ENCODE measurements at regions not wholly inside any gene's neighbourhood (a gene's known extent, or its start where the extent isn't known, plus 50 kb on each side); places are given as distances from the start of the nearest gene placed in this dataset.
A peak's percentile ranks its signal among the peaks of the same experiment; 100 is the strongest.

DNA sequence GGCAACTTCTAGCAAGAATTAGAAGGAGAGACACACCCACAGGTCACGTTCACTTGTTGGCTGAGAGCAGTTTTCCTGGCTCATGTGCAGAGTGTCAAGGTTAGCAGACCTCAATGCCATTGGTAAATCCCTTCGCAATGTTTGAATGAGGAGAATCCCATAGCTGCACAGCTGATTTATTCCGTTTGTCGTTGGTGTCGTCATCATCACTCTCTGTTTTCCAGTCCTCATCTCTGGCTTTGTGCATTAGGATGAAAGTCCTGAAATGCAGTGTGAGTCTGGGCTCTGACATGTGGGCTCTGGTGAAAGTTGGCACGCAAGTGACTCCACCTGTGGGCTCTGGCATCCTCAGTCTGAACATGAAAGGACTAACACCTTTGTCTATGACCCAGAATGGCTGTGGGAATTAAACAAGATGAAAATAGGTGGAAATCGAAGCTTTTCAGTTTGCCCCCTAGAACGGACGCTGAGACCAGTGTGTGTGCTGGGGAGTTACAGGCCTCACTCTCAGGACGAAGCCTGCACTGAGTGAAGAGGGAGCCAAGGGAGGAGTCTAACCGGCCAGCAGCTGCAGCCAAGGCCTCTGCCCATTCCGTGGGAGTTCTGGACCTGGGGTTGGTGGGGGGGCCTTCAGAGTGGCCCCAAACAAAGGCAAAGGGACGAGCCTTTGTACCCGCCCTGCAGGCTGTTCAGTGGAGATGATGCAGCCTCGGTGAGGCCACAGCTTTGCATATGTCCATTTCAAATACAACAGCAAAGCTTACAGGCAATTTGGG, 74.8 kb upstream of the ZNF516 start:
- no peak for DNase-seq

DNA sequence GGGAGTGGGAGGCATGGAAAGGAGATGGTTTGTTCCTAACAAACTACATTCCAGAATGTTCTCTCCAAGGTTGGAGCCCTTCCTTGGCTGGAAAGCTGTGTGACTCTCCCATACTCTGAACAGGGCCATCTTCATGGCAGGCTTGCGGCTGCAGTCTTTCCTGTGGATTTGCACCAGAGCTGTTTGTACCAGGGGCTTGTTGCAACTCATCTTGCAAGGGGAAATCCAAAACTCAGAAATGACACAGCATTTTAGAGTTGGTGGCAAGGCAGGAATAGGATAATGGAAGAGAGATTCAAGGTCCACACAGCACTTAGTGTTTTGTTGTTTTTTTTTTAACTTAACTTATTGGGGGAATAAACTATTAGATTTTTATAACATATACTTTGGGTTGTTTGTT, 73.7 kb upstream of the ZNF516 start:
- no peak for DNase-seq

DNA sequence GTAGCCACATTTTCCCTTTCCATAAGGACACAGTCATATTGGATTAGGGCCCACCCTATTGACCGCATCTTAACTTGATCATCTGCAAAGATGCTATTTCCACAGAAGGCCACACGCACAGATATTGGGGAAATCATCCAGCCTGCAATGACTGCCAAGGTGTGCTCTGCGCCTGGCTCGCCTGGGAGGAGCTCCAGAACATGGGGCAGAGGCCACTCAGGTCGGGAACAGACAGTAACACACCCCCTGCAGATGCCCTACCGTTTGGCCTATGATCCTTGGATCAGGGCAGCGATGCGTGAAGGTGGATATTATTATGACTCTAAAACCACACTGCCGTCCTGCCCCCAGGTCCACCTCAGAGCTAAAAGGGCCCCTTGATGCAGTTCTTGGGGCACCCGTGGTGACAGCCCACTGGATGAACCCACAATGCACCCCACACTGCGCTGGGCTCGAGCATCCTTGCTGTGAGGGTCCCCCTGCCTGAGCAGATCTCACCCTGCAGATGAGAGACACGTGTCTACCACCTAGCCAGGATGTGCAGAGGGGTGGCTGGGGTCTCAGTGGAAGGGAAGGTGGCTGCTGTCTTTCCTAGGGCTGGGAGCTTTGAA, 72.9 kb upstream of the ZNF516 start:
- no peak for DNase-seq

DNA sequence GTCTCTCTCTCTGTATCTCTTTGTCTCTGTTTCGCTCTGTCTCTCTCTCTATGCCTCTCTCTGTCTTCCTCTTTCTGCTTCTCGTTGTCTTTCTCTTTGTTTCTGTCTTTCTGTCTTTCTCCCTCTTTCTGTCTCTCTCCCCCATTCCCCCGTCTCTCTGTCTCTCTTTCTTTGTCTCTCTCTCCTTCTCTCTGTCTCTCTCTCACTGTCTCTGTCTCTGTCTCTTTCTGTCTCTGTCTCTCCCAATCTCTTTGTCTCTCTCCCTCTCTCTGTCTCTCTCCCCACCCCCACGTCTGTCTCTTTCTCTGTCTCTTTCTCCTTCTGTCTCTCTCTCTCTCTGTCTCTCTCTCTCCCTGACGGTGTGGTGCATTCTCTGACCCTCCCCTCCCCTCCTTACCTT, 71.9 kb upstream of the ZNF516 start:
- DNase-seq = no peak

DNA sequence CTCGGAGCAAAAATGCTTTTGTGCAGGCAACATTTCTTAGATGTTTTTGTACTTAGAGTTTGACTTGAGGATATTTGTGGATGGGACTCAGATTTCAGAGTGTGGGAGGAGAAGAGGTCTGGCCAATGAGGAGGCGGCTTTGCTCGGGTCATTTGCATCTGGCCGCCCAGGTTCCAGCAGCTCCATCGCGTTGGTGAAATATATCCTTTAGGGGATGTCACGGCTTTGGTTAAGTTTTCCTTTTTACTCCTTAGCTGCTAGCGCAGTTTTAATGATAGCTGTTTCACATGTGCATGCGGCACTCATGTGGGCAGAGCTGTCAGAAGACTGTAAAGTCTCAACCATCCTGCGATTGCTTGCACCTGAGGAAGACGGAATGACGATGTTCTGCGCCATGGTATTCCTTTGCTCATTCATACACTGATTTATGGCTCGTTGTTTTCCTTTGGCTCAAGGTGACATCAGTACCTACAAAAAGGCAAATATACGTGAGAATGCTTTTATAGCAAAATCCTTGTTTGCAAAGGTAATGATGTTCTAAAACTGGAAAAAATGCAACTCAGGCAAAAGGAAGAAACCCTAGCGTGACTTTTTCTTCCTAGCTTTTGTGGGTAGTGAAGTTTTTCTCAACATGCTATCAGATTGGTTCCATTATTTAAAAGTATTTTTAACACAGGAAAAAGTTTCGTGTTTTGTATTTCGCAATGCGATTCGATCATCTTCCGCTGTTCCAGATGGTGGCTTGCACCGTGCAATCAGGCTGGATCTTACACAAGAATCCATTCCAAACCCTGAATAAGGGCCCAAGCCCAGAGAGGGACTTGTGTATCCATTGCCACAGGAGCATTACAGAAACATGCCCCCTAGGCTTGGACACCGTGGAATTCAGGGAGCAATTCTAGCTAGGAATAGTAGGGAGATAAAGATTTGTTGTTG, 70.5 kb upstream of the ZNF516 start:
- DNase-seq = peak; percentile 73

DNA sequence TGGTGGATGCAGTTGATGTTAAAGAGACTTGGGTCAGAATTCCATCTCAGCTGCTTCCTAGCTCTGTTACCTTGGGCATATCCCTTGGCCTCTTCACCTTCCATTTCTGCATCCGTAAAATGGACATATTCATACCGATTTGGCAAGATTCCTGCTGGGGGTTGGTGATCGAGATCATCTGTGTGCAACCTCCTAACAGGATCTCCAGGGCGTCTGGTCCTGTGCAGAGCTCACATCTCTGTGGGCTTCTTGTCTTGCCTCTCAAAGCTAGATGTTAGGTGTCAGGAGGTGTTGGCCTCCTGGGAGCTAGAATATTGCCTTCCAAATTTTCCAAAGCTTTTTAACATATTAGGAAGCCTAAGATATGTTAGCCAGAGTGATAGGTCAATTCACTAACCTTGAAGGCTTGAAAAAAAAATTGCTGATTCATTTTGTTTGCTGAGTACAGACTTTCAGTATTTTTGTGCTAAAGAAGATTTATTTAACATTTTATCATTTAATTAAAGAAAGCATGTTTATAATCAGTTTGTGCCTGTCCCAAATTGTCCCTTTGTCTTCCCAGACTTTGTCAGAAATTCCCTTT, 69.7 kb upstream of the ZNF516 start:
- DNase-seq = no peak

DNA sequence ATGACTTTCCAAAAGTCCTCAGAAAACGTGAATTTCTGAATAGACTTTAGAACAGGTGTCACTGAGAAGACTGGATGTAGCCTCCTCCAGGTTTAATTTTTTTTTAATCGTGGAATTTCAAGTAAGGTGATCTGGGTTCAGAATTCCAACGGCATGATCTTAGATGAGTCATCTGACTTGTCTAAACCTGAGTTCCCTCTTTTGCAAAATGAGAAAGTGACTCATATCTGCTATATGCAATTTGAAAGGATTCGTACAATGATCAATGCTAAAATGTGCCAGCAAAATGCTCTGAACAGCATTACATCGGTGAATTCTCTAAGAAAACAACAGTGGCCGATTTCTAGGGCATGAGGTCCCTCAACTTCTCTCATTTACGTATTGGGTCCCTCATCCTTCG, 69.1 kb upstream of the ZNF516 start:
- DNase-seq = no peak

DNA sequence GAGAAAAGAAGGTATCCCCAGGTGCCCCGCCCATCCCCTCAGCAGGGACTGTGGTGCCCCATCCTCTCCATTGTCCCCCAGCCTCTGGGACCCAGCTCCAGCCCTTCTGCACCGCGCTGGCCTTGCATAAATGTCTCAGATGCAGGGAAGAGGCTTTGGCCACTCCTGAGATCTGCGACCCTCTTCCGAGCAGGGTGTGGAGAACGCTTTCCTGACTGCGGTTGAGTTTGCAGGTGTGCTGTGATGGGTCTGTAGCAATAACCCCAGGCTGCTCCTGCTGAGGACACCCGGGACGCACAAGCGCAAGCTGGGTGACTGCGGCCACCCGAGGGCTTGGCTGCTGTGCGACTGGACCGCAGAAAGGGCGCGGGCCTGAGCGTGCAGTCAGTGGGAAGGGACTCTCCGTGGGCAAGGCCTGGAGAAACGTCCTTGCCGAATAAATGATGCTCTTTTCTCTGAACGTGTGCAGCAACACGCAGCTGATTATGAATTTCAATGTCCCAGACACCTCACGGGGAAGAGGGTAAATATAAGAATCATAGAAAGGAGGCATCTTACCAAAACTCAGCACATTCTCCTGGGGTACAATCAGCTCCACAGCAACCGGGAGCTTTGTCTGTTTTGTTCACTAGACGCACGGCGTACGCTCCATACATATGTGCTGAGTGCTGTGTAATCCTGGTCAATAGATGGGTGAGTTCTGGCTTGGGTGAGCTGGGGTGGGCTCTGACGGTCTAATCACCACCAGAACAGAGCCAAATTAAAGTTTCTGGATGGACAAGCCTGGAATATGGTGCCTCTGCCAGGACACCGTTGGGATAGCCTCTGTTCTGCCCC, 67.5 kb upstream of the ZNF516 start:
- no peak for DNase-seq

DNA sequence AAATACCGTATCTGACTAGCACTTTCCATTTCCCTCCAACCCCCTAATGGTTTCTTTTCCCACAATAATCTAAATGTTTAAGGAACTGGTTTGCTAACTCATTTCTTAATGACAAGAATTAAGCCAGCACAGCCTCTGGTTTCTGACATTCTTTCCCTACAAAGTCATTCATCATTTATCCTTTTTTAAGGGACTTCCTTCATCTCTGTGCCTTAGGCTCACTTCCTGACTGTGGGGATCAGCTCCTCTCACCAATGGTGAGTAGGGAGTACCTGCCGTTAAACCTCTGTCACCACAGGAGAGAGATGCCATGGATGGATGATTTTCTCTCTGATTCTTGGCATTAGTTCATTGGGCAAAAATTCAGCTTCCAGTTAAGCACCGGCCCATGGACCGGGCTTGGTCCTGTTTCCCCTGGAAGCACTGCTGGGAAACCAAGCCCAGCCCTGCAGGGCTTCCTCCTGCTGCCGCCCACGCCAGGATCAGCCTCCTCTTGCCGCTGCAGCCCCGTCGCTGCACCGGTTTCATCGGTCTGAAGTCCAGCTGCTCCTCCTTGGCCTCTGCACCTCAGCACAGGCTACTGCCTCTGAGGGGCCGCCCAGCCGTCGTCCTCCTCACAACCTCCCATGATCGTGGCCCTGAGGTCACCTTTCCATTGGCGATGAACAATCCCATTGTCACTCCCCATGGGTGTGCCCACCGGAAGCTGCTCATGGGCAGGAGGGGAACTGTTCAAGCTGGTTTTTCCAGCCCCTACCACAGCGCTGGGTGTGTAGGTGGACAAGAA, 64.0 kb upstream of the ZNF516 start:
- no peak for DNase-seq

DNA sequence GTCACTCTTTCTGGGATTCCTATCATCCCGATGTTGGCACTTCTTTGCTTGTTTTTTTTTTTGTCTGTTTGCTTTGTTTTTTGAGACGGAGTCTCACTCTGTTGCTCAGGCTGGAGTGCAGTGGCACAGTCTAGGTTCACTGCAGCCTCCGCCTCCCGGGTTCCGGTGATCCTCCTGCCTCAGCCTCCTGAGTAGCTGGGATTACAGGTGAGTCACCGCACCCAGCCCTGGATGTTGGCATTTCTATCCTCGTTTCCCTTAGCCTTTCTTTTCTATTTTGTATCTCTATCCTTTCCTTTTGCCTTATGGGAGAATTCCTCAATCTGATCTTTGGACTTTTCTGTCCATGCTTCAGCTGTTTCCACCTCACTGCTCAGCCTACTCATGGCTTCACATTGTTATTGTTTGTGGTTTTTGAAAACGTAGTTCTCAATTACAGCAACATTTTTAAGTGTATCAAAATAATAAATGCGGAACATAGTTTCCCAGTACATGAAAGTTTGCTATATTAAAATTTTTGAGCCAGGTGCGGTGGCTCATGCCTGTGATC, 62.1 kb upstream of the ZNF516 start:
- no peak for DNase-seq

DNA sequence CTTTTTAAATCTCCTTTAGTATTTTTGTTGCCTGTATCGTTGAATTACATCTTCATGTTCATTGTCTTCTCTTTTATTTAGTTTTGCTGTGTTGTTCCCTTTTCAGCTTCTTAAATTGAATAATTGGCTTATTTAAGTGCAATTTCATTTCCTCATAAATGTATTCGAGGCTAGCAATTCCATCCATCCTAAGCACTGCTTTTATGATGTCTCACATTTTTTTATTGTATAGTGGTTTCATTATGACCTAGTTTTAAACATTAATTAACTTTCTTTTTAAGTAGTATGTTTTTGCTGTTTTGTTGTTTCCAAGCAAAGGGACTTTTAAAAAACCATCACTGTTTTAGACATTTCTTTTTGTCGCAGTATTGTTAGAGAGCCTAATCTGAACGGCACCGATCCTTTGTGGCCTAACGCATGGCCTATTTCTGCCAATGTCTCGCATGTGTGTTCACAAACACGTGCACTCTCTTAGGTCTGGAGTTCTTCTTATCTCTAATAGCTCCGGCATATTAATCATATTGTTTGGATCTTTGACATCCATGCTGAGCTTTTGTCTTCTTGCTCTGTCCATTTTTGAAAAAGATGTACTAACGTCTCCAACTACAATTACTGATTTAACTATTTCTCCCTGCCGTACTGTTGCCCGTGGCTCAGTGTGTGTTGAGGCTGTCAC, 59.6 kb upstream of the ZNF516 start:
- DNase-seq = no peak

DNA sequence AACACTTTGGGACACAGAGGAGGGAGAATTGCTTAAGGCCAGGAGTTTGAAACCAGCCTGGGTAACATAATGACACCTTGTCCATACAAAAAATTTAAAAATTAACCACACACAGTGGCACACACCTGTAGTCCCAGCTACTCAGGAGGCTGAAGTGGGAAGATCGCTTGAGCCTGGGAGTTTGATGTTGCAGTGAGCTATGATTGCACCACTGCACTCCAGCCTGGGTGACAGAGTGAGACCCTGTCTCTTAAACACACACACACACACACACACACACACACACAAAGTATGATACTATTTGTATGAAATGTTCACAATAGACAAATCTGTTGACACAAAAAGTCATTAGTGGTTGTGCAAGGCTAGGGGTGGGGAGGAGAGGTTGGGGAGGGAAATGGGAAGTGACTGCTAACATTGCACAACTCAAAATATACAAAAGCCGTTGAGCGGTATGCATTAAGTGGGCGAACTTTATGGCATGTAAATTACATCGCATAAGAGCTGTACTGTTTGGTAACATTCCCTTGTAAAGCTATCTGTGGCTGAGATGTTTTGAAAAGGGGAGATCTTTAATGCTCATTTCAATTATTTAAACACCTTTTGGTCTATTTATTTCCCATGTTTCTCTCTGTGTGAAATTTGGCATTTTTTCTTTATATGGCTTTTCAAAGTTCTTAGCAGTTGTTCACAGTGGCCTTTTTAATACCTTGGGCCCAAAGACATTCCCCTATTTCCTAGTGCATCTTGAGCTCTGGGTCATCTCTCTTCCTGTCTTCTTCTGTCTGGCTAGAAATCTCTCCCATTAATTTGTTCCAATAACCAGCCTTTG, 58.9 kb upstream of the ZNF516 start:
- no peak for DNase-seq

DNA sequence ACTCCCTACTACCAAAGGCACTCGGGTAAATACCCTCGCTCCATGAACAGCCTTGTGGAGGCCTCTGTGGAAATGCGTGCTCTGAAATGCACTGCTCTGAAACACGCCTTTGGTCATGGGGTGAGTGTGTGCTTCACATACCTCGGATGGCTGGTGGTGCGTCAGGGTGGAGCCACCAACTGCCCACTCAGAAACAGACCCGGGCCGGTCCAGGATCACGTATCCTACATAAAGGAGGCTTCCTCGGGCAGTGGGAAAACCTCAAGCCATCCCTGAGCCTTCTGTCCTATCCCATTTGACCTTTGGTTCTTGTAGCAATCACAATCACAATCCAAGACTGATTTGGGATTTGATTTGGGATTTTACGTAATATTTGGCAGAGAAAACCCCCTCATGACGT, 53.5 kb upstream of the ZNF516 start:
- no peak for DNase-seq

DNA sequence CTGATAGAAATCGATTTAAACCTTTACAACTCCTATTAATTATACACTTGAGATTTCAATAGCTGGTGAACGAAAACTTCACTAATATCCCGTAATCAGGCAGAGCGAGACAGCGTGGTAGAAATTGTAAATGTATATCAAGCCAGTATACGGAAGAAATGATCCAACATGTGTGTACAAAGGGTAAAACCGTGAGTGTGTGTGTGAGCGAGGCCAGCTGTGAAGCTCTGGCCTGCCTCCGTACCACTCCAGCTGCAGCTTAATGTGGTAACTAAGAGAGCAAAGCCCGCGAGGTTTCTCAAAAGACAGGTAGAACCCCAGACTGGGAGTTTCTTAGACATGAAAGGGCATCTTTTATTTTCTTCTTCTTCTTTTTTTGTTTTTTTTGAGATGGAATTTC, 52.3 kb upstream of the ZNF516 start:
- no peak for DNase-seq

DNA sequence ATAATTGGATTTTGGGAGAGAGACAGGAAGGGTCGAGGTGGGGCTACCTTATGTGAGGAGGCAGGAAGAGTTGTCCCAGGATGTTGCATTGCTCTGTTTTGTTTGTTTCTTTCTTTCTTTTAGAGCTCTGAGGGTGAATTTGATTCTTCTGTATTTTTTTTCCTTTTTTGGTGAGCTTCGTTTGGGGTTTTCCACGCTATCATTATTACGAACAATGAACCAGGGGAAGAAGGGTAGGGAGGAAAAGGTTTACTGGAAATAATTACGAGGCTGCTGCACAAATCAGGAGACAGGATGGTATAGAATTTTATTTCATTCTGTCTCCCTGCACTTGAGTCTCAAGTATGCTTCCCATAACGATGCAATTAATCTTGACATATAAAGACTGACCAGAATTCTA, 51.4 kb upstream of the ZNF516 start:
- DNase-seq = no peak

DNA sequence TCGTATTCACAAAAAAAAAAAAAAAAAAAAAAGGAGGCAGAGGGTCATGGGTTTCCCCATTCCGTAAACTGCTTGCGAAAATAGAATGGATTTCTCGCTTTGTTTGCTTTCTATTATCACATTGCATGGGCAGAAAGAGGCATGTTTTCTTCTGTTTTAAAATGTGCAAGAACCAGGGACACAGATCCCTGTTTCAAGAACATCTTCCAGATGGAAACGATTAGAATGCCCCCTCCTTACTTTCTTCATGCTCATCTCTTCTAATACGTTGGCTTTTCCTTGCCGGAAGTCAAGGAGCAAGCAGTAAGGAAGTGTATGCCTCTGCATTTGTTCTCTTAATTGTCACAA, 51.0 kb upstream of the ZNF516 start:
- no peak for DNase-seq

DNA sequence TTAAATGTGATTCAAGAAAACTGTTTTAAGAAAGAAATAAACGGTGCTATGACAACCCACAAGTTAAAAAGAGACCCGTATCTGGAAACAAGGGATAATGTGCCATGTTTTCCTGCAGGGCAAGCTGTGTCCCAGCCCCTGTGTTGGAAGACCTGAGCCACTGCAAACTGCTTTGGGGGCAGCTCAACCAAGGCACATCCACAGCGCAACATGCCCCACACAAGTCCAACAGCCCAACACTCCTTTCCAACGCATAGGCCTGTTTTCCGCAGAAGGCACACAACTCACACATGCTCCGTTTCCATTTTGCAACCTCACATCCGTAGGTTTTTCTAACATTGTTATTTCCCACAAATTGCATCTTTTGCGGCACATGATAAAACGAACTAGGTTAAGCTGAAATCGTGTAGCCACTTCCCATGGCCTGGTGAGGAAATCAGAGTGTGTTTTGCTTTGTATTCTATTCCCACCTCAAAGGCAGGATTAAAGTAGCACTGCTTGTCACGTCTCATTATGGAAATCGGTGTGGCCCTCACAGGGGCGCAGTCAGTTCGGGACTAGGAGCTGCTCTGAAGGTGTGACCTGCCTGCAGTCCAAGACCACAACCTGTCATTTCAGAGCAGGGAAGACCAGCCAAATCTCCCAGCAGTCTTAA, 50.5 kb upstream of the ZNF516 start:
- no peak for DNase-seq

DNA sequence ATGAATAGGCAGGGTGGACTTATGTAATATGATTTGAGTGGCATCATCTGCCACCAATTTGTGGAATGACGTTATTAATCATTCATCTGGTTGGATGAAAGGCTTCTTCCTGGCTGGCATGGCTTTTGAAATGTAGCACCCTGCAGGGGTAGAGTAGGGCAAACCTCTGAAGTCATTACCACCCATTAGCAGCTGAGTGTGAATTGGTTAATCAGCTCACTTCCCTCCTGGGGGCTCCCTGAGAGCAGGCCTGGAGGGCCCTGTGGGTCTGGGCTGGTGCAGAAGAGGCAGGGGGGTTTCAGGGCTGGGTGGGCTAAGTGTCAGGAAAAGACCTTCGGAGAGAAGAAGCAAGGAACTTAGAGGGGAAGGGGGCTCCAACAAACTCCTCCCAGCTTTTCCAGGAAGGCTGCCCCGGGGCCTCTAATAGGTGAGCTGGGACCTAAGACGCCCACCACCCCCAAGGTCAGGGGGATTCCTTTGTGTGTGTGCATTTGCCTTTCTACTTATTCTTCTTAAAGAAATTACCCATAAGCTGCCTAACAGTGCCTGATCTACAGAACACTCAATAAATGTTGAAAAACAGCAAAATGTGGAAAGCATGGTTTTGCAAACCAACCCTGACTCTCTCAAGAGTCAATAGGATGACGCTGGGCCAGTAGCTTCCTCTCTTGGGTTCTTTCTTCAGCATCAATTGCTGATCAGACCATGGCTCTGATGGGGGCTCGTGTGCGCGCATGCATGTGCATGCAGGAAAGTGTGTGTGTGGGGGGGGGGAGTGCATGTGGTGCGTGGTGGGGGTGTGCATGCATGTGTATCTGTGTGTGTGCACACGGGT, 49.7 kb upstream of the ZNF516 start:
- DNase-seq = no peak

Data from amniotic stem cell (primary cell).